ENCODE measurements at regions not wholly inside any gene's neighbourhood (a gene's known extent, or its start where the extent isn't known, plus 50 kb on each side); places are given as distances from the start of the nearest gene placed in this dataset.

- no peak for DNase-seq
Measured at GRCh38 chr10:130403153-130404075, 267.2 kb downstream of the GLRX3 start.

GRCh38 chr10:130404476-130405055, 268.4 kb downstream of the GLRX3 start:
- no peak for DNase-seq

- DNase-seq: no peak
Measured at GRCh38 chr10:130407052-130407451, 270.9 kb downstream of the GLRX3 start.

- DNase-seq: no peak
Measured at GRCh38 chr10:130409331-130409730, 273.1 kb downstream of the GLRX3 start.

- no peak for DNase-seq
Measured at GRCh38 chr10:130409931-130410330, 273.7 kb downstream of the GLRX3 start.

- no peak for DNase-seq
Measured at GRCh38 chr10:130411496-130412085, 275.4 kb downstream of the GLRX3 start.

GRCh38 chr10:130412317-130412716, 276.1 kb downstream of the GLRX3 start:
- no peak for DNase-seq

GRCh38 chr10:130416334-130417150, 280.4 kb downstream of the GLRX3 start:
- no peak for DNase-seq

- DNase-seq: no peak
Measured at GRCh38 chr10:130418731-130419130, 282.5 kb downstream of the GLRX3 start.

- no peak for DNase-seq
Measured at GRCh38 chr10:130421909-130422308, 285.7 kb downstream of the GLRX3 start.

- DNase-seq: no peak
Measured at GRCh38 chr10:130422366-130423324, 286.5 kb downstream of the GLRX3 start.

GRCh38 chr10:130423455-130424305, 287.5 kb downstream of the GLRX3 start:
- no peak for DNase-seq

GRCh38 chr10:130424418-130424817, 288.2 kb downstream of the GLRX3 start:
- DNase-seq: no peak

- DNase-seq: no peak
Measured at GRCh38 chr10:130425169-130425568, 289.0 kb downstream of the GLRX3 start.

- no peak for DNase-seq
Measured at GRCh38 chr10:130425881-130426435, 289.8 kb downstream of the GLRX3 start.

GRCh38 chr10:130427216-130427722, 291.1 kb downstream of the GLRX3 start:
- no peak for DNase-seq

GRCh38 chr10:130428936-130429335, 292.7 kb downstream of the GLRX3 start:
- no peak for DNase-seq

- no peak for DNase-seq
Measured at GRCh38 chr10:130429809-130430208, 293.6 kb downstream of the GLRX3 start.

GRCh38 chr10:130430291-130430690, 294.1 kb downstream of the GLRX3 start:
- no peak for DNase-seq
